Testis (tissue), 2 donors: ENCODE measurements at regions not wholly inside any gene's neighbourhood (a gene's known extent, or its start where the extent isn't known, plus 50 kb on each side); places are given as distances from the start of the nearest gene placed in this dataset.

Experiments
- CTCF ChIP-seq, 3 experiments: fragments of 450-650 bp in 2 of 3; fragments of 200-600 bp in 1 of 3; sonication (generic) in 1 of 3; IDR thresholded peaks; one replicate each; pipeline ENCODE4 v1.5.1; 2016 to 2019; ENCODE audit warnings: antibody characterized with exemption in 3 of 3, mild to moderate bottlenecking in 2 of 3, moderate library complexity in 1 of 3
- POLR2A ChIP-seq: fragments of 450-650 bp; IDR thresholded peaks from one replicate; pipeline ENCODE4 v1.6.1; 2017; ENCODE audit warnings: antibody characterized with exemption, mild to moderate bottlenecking, moderate library complexity

DNA sequence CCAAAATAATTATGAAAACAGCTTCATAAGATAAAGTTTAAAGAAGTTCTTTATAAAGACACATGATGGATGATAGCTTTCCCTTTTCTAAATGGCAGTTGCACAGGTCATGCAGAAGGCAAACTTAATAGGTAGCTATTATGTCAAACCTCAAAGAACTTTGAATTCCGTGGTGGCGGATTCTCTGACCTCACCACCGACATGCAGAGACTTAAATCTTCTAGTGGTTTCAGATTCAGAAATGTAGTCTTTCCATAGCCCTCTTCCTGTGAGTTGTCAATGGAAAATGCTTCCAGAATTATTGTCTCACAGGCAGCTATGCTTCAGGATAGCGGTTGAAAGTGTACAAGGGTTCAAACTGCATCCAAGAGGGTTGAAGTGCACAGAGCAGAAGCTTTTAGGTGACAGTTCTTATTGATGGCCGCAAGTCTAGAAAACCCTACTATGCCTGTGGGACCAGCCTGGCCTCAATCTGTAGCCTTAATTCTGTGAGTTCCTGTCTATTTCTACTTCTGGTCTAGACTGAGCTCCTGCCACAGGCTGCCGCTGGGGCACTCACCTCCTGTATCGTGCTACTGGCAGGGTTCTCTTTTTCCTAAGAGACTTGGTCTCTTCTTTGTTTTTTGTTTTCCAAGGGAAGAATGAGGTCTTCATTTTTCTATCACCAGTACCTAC, 117.0 kb upstream of the ERRFI1 start:
- TF ChIP-seq POLR2A, result no peak
- TF ChIP-seq CTCF (IDR thresholded peaks at IDR 0.05), result no peak
